ENCODE measurements at regions not wholly inside any gene's neighbourhood (a gene's known extent, or its start where the extent isn't known, plus 50 kb on each side); places are given as distances from the start of the nearest gene placed in this dataset.

DNA sequence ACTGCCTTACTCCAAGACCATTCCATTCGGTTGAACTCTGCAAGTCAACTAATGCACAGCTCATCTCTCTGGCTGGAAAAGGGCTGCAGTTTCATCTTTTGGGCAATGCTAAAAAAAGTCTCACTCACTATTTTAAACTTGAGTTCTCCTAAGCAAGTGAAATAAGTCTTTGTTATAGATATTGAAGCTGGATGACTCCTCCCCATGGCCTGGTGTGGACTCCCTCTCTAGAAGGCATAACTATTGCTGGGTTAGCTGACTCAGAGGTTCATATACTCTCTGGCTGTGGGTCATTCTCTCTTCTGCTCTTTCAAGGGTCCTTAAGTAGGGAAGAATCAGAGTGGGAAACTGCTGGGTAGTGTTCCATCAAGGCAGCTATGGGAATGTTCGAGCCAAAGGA is 88.0 kb downstream of the XCL2 start:
- Histone ChIP-seq H2BK5ac (ENCODE audit: low read depth, low read length) (no peak overlapping the region), H3K27me3 (replicated peaks in 1 of 4; ENCODE audit: control insufficient read depth in 3 of 4, extremely low read depth in 1 of 4, insufficient read depth in 3 of 4, low read length in 3 of 4) (no peaks in the 10 kb centered on the region), H3K4me3 (ENCODE audit: extremely low read depth in 1 of 4, insufficient read depth in 2 of 4, low read depth in 3 of 4, low read length in 4 of 4) (no peak overlapping the region), H3K79me2 (ENCODE audit: control insufficient read depth in 1 of 2, insufficient read depth in 2 of 2, low read length in 2 of 2) (no peaks in the 10 kb centered on the region), H3K27ac (ENCODE audit: low read depth, low read length) (no peak overlapping the region), H3K9me3 (ENCODE audit: insufficient read depth in 2 of 2, low read depth in 1 of 2, low read length in 1 of 2) (peaks cover 4 to 8% of the 10 kb centered on the region in 2 experiments; a peak in 2 of 4 replicates), H3K14ac (ENCODE audit: insufficient read length) (no peak overlapping the region), H2AK5ac (ENCODE audit: low read depth, low read length) (no peak overlapping the region), H4K20me1 (replicated peaks in 1 of 2; ENCODE audit: control insufficient read depth in 1 of 2, insufficient read depth in 2 of 2, low read length in 2 of 2) (no peaks in the 10 kb centered on the region), H4K8ac (ENCODE audit: extremely low read depth, insufficient read depth, low read length) (no peak overlapping the region), H3K56ac (replicated peaks; ENCODE audit: insufficient read length, low read depth, low read length) (no peak overlapping the region), H2BK20ac (ENCODE audit: low read length) (no peak overlapping the region), H3K36me3 (ENCODE audit: control insufficient read depth in 2 of 4, insufficient read depth in 4 of 4, low read length in 3 of 4) (no peaks in the 10 kb centered on the region; a peak in 1 of 8 replicates), H3K4me2 (ENCODE audit: insufficient read depth in 1 of 2, low read depth in 2 of 2, low read length in 2 of 2) (no peak overlapping the region), H3K4me1 (replicated peaks in 1 of 4; ENCODE audit: control insufficient read depth in 3 of 4, insufficient read depth in 4 of 4, low read length in 3 of 4) (no peaks in the 10 kb centered on the region), H3K18ac (ENCODE audit: extremely low read depth, low read length) (no peak overlapping the region), H3K4ac (replicated peaks; ENCODE audit: insufficient read length, low read depth, low read length) (no peak overlapping the region), H2BK120ac (replicated peaks; ENCODE audit: low read depth, low read length) (no peak overlapping the region), H3K79me1 (ENCODE audit: low read depth, low read length) (no peaks in the 10 kb centered on the region; the same call in 1 of the 2 replicates), H2BK15ac (ENCODE audit: low read length) (no peak overlapping the region), H4K91ac (replicated peaks; ENCODE audit: insufficient read length, low read length) (no peak overlapping the region), H2AFZ (ENCODE audit: low read length) (no peak overlapping the region), H3K23me2 (ENCODE audit: low read depth, low read length) (no peaks in the 10 kb centered on the region), H2BK12ac (ENCODE audit: low read depth, low read length) (no peak overlapping the region), H3K9ac (replicated peaks in 1 of 4; ENCODE audit: extremely low read depth in 1 of 4, low read depth in 3 of 4, low read length in 3 of 4) (no peak overlapping the region), H4K5ac (ENCODE audit: insufficient read length, low read depth, low read length) (no peak overlapping the region), H3K23ac (ENCODE audit: insufficient read length) (no peak overlapping the region)
- no peak for DNase-seq (ENCODE audit: low read depth in 1 of 2, low spot score in 2 of 2)
- FAIRE-seq, result no peak
- ChIA-PET CTCF (ENCODE audit: partially characterized antibody) (interaction anchor here (1.1 to 2.7 kb wide), 5 partner anchors 10 to 154 kb away, joined by 3 to 11 read pairs (median 4); no protein-coding TSS in a partner anchor), POLR2A (ENCODE audit: partially characterized antibody) (no interaction called here)
- WGBS, 2 experiments (ENCODE audit: extremely low coverage in 1 of 2, insufficient coverage in 1 of 2, insufficient read length in 1 of 2, insufficient replicate concordance in 2 of 2, low coverage in 1 of 2, low lambda C conversion rate in 2 of 2, missing lambda C conversion rate in 1 of 2), result 90% methylated on average over 2 of the region's 2 CpGs; no CpG with 5 or more reads in 1 of the 2 experiments
- TF ChIP-seq RFX5 (IDR thresholded peaks at IDR 0.05; ENCODE audit: borderline replicate concordance, low read depth, low read length) (no peak), KDM4A (IDR thresholded peaks at IDR 0.05; ENCODE audit: low read depth, low read length, severe bottlenecking) (no peak), BRCA1 (IDR thresholded peaks at IDR 0.05; ENCODE audit: low read depth, low read length) (no peak), HDAC6 (IDR thresholded peaks at IDR 0.05; ENCODE audit: low read depth, low read length) (no peak), SRF (IDR thresholded peaks at IDR 0.05; ENCODE audit: low read depth, low read length) (no peak), CREB1 (IDR thresholded peaks at IDR 0.05) (no peak)

All from H1 (cell line).